Adrenal gland (tissue), 9 donors: ENCODE measurements at regions not wholly inside any gene's neighbourhood (a gene's known extent, or its start where the extent isn't known, plus 50 kb on each side); places are given as distances from the start of the nearest gene placed in this dataset.

Experiments
- DNase-seq, 7 donors: peaks; one replicate each; pipeline ENCODE4 v3.0.0-alpha.2; 2019 to 2020
- H3K27ac ChIP-seq, 5 donors: fragments of 200-600 bp; sonication (generic) in 4 of 5; 1 replicate in 3 of 5; 2 replicates in 2 of 5; pipeline versions ENCODE4 v1.5.1 to v1.8.0; 2016 to 2020; ENCODE audit warnings: mild to moderate bottlenecking in 1 of 5
- H3K27me3 ChIP-seq: fragments of 200-600 bp; 2 replicates; pipeline ENCODE4 v1.8.0; 2021
- H3K36me3 ChIP-seq, 2 donors: fragments of 200-600 bp; replicated peaks in 1 of 2; 1 replicate in 1 of 2; 2 replicates in 1 of 2; pipeline versions ENCODE4 v1.5.1 to v1.8.0; 2018 to 2022
- H3K4me1 ChIP-seq, 2 donors: fragments of 200-600 bp; replicated peaks in 1 of 2; 1 replicate in 1 of 2; 2 replicates in 1 of 2; pipeline versions ENCODE4 v1.5.1 to v1.8.0; 2018 to 2021
- H3K4me3 ChIP-seq, 4 donors: fragments of 200-600 bp; sonication (generic) in 3 of 4; one replicate each; pipeline ENCODE4 v1.5.1; 2016 to 2018
- H3K9me3 ChIP-seq, 3 donors: fragments of 200-600 bp; sonication (generic) in 1 of 3; replicated peaks in 1 of 3; 1 replicate in 2 of 3; 2 replicates in 1 of 3; pipeline versions ENCODE4 v1.5.1 to v1.8.0; 2016 to 2021
- POLR2A ChIP-seq, 2 donors: fragments of 450-650 bp; IDR thresholded peaks; one replicate each; pipeline ENCODE4 v1.6.1; 2017; ENCODE audit warnings: antibody characterized with exemption in 2 of 2, mild to moderate bottlenecking in 2 of 2, moderate library complexity in 1 of 2
- WGBS, 4 donors: extraction: QIAGEN DNeasy Blood & Tissue Kit in 2 of 4; methylation state at CpG; one replicate each; pipeline versions ENCODE4 v1.1.5 to v1.1.7; 2013 to 2017; 5-methylcytosine and 5-hydroxymethylcytosine counted together
- intact Hi-C, 2 donors: fragments of 100-400 bp; cut with DNase I; formaldehyde crosslinking; loops; one replicate each; pipeline versions ENCODE4 v1.14.1 to v1.15.0; 2022 to 2023
- TF ChIP-seq, protein P1 (sequence below), 6 experiments: fragments of 450-650 bp in 4 of 6; fragments of 200-600 bp in 2 of 6; sonication (generic) in 1 of 6; IDR thresholded peaks; 1 replicate in 5 of 6; 2 replicates in 1 of 6; pipeline versions ENCODE4 v1.5.1 to v1.8.0; 2016 to 2021; ENCODE audit warnings: antibody characterized with exemption in 6 of 6, mild to moderate bottlenecking in 2 of 6, moderate library complexity in 1 of 6
- donor health status: healthy with polysubstance abuse.
- donor health status: Bipolar disorder and iron deficiency.
- donor health status: DM: yes; HTN: yes; CAD: no.
- donor health status: DM: no; HTN: no; CAD: no.
- donor health status: DM: no; HTN: no; CAD: no.

DNA sequence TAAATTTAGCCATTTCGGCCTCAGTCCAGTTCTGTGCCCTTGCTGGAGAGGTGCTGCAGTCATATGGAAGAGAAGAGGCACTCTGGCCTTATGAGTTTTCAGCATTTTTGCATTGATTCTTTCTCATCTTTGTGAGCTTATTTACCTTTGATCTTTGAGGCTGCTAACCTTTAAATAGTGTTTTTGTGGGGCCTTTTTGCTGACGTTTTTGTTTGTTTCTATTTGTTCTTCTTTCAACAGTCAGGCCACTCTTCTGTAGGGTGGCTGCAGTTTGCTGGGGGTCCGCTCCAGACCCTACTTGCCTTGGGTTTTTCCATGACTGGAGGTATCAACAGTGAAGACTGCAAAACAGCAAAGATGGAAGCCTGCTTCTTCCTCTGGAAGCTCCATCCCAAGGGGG is 1951.7 kb upstream of the LRRTM1 start:
- Histone ChIP-seq H3K36me3 (no peaks in the 10 kb centered on the region), H3K27me3 (no peaks in the 10 kb centered on the region), H3K4me1 (no peaks in the 10 kb centered on the region), H3K4me3 (no peak overlapping the region), H3K27ac (no peak overlapping the region), H3K9me3 (no peaks in the 10 kb centered on the region)
- no peak for DNase-seq
- intact Hi-C loops, result no loop called here
- no peak for TF ChIP-seq POLR2A (IDR thresholded peaks at IDR 0.05)
- TF ChIP-seq, protein P1, sequence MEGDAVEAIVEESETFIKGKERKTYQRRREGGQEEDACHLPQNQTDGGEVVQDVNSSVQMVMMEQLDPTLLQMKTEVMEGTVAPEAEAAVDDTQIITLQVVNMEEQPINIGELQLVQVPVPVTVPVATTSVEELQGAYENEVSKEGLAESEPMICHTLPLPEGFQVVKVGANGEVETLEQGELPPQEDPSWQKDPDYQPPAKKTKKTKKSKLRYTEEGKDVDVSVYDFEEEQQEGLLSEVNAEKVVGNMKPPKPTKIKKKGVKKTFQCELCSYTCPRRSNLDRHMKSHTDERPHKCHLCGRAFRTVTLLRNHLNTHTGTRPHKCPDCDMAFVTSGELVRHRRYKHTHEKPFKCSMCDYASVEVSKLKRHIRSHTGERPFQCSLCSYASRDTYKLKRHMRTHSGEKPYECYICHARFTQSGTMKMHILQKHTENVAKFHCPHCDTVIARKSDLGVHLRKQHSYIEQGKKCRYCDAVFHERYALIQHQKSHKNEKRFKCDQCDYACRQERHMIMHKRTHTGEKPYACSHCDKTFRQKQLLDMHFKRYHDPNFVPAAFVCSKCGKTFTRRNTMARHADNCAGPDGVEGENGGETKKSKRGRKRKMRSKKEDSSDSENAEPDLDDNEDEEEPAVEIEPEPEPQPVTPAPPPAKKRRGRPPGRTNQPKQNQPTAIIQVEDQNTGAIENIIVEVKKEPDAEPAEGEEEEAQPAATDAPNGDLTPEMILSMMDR (IDR thresholded peaks at IDR 0.05), result no peak
- 61 to 68% (median 64%) methylated on average over 3 of the region's 3 CpGs for WGBS, 4 donors

DNA sequence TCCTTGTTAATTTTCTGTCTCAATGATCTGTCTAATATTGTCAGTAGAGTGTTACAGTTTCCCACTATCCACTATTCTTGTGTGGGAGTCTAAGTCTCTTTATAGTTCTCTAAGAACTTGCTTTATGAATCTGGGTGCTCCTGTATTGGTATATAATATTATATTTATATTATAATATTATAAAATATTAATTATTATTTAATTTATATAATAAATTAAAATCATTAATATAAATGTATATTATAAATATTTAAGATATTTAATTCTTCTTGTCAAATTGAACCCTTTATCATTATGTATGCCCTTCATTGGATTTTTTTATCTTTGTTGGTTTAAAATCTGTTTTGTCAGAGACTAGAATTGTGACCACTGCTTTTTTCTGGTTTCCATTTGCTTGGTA is 1950.2 kb upstream of the LRRTM1 start:
- Histone ChIP-seq H3K27ac (no peak overlapping the region), H3K36me3 (no peaks in the 10 kb centered on the region), H3K9me3 (no peaks in the 10 kb centered on the region), H3K4me3 (no peak overlapping the region), H3K27me3 (no peaks in the 10 kb centered on the region), H3K4me1 (no peaks in the 10 kb centered on the region)
- TF ChIP-seq, protein P1 (IDR thresholded peaks at IDR 0.05), result no peak
- no peak for TF ChIP-seq POLR2A (IDR thresholded peaks at IDR 0.05)
- intact Hi-C loops, result no loop called here
- DNase-seq, result no peak

DNA sequence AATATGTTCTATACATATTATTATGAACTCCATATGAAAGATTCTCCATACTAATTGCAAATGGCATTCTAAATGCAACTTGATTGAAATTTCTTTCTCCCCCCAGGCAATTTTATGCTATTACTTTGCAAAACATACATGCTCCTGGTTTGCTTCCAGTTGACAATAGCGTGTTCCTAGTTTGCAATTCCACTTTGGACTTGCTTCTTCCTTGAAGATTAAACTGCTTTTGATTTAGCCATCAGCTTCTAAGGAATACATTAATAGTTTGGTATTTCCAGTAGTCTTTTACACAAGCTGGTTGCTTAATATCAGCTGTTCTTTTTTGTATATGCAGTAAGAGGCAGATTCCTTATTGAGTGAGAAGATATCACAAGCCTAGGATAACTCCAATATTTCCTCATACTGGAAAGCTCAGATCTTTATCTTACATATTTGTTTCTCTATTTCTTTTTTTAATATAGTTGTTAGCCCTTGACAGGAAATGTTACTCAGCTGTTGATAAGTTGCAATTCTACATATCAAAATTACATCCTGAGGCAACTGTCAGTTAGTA is 1941.7 kb upstream of the LRRTM1 start:
- no peaks in the 10 kb centered on the region for H3K4me1 ChIP-seq
- H3K36me3 ChIP-seq, result no peaks in the 10 kb centered on the region
- no peaks in the 10 kb centered on the region for H3K27me3 ChIP-seq
- no peak overlapping the region for H3K4me3 ChIP-seq
- no peak for DNase-seq
- H3K27ac ChIP-seq, result no peak overlapping the region
- 83 to 100% (median 89%) methylated on average over 1 of the region's 1 CpG for WGBS, 4 donors
- intact Hi-C loops, result no loop called here
- TF ChIP-seq POLR2A (IDR thresholded peaks at IDR 0.05), result no peak
- TF ChIP-seq, protein P1 (IDR thresholded peaks at IDR 0.05), result no peak
- H3K9me3 ChIP-seq, result no peaks in the 10 kb centered on the region

DNA sequence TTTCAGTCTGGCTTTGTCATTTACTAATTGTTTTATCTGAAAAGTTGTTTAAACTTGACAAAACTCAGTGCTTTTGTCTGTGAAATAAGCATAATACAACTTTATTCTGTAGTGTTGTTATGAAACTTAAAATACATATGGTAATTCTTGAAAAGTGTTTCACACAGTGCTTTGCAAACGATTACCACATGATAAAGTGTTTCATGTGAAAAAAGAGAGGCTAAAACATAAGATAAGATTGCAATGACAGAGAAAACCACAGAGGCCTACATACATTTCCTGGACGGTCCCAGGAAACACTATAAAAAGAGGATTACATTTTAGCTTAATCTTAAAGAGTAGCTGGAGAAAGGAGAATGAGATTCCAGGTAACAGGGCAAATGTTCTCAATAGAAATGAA is 1934.6 kb upstream of the LRRTM1 start:
- H3K27me3 ChIP-seq, result no peaks in the 10 kb centered on the region
- 39 to 47% (median 45%) methylated on average over 2 of the region's 2 CpGs for WGBS, 4 donors
- TF ChIP-seq, protein P1 (IDR thresholded peaks at IDR 0.05), result no peak
- TF ChIP-seq POLR2A (IDR thresholded peaks at IDR 0.05), result no peak
- no peaks in the 10 kb centered on the region for H3K36me3 ChIP-seq
- no peak overlapping the region for H3K4me3 ChIP-seq
- intact Hi-C loops, result no loop called here
- H3K4me1 ChIP-seq, result no peaks in the 10 kb centered on the region
- DNase-seq, result no peak
- H3K9me3 ChIP-seq, result no peaks in the 10 kb centered on the region
- H3K27ac ChIP-seq, result no peak overlapping the region
